Small intestine (tissue), 7 donors: ENCODE measurements at regions not wholly inside any gene's neighbourhood (a gene's known extent, or its start where the extent isn't known, plus 50 kb on each side); places are given as distances from the start of the nearest gene placed in this dataset.

Experiments used
- DNase-seq, 2 donors: peaks; one replicate each; pipeline versions ENCODE4 v3.0.0 to v3.0.0-alpha.2; 2013
- FAIRE-seq: peaks from 2 replicates; lab custom pipeline; 2012; peaks lifted over from hg19 to GRCh38; lab: Jason Lieb, UNC
- H3K27ac ChIP-seq, 3 donors: one replicate each; pipeline ENCODE4 v1.5.1; 2013; ENCODE audit warnings: low read length in 2 of 3, mild to moderate bottlenecking in 2 of 3, control low read depth in 1 of 3, inconsistent platforms in 1 of 3, low read depth in 1 of 3, moderate library complexity in 1 of 3
- H3K27me3 ChIP-seq, 3 donors: one replicate each; pipeline ENCODE4 v1.6.1; 2013; ENCODE audit warnings: low read length in 3 of 3, inconsistent platforms in 1 of 3; ENCODE audit not compliant: control insufficient read depth in 3 of 3, insufficient read depth in 3 of 3
- H3K36me3 ChIP-seq, 3 donors: one replicate each; pipeline ENCODE4 v1.6.1; 2013; ENCODE audit warnings: low read length in 3 of 3, inconsistent platforms in 1 of 3, low read depth in 1 of 3, mild to moderate bottlenecking in 1 of 3, moderate library complexity in 1 of 3; ENCODE audit not compliant: control insufficient read depth in 3 of 3, insufficient read depth in 2 of 3
- H3K4me1 ChIP-seq, 3 donors: one replicate each; pipeline ENCODE4 v1.6.1; 2013; ENCODE audit warnings: low read length in 2 of 3, inconsistent platforms in 1 of 3, low read depth in 1 of 3, mild to moderate bottlenecking in 1 of 3, moderate library complexity in 1 of 3; ENCODE audit not compliant: control insufficient read depth in 3 of 3, insufficient read depth in 2 of 3
- H3K4me3 ChIP-seq, 3 donors: one replicate each; pipeline ENCODE4 v1.5.1; 2013; ENCODE audit warnings: low read length in 3 of 3, control low read depth in 1 of 3, inconsistent platforms in 1 of 3, low read depth in 1 of 3, mild to moderate bottlenecking in 1 of 3, moderate library complexity in 1 of 3
- H3K9me3 ChIP-seq, 2 donors: one replicate each; pipeline ENCODE4 v1.6.1; 2013; ENCODE audit warnings: low read depth in 1 of 2, low read length in 1 of 2; ENCODE audit not compliant: control insufficient read depth in 2 of 2, insufficient read depth in 1 of 2
- WGBS, 3 donors: extraction: QIAGEN DNeasy Blood & Tissue Kit; methylation state at CpG; one replicate each; pipeline ENCODE4 v1.1.7; 2013; 5-methylcytosine and 5-hydroxymethylcytosine counted together
- donor health status: healthy with polysubstance abuse.
- donor health status: control.
- donor health status: control.
- donor health status: Bipolar disorder and iron deficiency.
- donor health status: healthy.

DNA sequence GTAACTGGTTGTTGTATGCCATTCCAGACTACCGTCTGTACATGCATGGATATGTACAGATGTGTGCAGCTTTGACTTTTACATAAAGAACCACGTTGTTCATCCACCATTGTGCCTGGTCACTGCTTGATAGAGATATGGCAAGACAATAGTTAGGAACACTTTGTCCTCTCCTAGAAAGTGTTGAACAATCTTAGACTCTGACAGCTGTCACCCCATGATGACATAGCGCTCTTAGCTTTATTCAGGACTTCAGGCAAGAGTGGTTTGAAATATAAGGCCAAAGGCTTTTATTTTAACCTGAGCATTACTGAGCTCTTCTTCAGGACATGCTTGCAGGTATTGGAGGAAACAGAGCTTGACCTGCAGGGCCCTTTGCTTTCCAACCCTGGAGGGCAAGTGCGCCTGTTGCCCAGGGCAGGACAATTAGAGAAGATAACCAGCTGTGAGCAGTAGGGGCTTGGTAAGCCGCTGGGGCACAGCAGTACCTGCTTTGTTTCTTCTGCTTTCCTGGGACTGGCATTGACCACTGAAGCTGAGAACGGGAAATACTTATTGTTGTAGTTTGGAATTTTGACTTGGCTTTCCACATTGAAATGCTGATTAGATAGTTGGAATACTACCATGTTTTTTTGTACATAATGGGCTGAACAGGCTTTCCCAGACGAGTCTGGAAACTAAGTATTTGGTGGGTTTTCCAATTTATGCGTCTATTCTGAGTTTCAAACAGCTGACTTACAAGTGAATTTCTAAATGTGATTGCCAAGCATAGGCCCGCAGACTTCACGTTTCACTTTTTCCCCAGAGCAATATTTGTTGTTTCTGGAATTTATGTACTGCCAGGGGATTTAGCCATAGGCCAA is 51.1 kb downstream of the GARRE1 start:
- DNase-seq (no peak), FAIRE-seq (no peak)
- Histone ChIP-seq H3K27ac (no peak overlapping the region), H3K4me3 (no peak overlapping the region), H3K4me1 (peaks cover 0 to 26% (median 7%) of the 10 kb centered on the region in 3 donors), H3K9me3 (no peaks in the 10 kb centered on the region), H3K27me3 (no peaks in the 10 kb centered on the region), H3K36me3 (peaks cover 0 to 35% (median 0%) of the 10 kb centered on the region in 3 donors)
- 71 to 74% (median 73%) methylated on average over 10 of the region's 10 CpGs for WGBS, 3 donors

DNA sequence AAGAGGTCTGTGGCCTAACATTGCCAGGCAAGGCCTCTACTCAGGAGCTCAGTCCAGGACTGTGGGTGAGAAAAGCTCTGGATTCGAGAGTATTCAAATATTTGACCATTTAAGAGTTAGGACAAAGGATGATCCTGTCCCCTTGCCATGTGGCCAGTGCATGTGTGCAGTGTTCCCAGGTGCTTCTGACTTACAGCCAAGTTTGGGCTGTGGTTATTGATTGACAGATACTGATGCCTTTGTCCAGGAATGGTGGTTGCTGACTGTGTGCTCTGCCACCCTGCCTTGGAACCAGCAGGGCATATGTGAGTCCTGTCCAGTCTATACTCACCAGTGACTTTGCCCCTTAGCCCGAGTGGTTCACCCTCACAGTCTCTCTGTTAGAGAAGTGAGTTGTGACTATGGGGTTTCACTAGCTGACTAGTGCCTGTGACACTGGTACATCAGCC is 51.9 kb downstream of the GARRE1 start:
- DNase-seq (peak; percentile 31 to 75), FAIRE-seq (no peak)
- Histone ChIP-seq H3K36me3 (peaks cover 0 to 31% (median 0%) of the 10 kb centered on the region in 3 donors), H3K4me3 (no peak overlapping the region), H3K4me1 (peaks cover 0 to 29% (median 7%) of the 10 kb centered on the region in 3 donors), H3K27ac (peak overlapping the region in 1 of 3 donors; percentile 15), H3K9me3 (no peaks in the 10 kb centered on the region), H3K27me3 (no peaks in the 10 kb centered on the region)
- WGBS, 3 donors = 9 to 53% (median 35%) methylated on average over 2 of the region's 2 CpGs

DNA sequence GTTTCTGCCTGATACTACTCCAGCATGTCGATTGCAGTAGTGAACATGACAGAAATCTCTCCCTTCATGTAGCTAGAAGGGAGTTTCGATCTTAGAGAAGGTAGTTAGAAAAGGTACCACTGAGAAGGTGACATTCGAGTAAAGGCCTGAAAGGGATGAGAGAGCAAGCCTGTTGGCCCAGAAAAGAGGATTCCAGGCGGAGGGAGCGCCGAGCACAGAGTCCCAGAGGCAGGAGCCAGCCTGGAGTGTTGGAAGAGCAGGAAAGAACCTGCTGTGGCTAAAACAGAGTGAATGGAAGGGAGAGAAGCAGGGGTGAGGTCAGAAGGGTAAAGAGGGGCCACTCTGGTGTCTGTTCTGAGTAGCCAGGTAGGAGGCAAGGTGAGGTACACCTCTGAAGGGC is 52.5 kb downstream of the GARRE1 start:
- WGBS, 3 donors = 73 to 86% (median 79%) methylated on average over 6 of the region's 6 CpGs
- Histone ChIP-seq H3K9me3 (no peaks in the 10 kb centered on the region), H3K27me3 (no peaks in the 10 kb centered on the region), H3K27ac (peak overlapping the region in 1 of 3 donors; percentile 14), H3K36me3 (peaks cover 0 to 30% (median 0%) of the 10 kb centered on the region in 3 donors), H3K4me3 (no peak overlapping the region), H3K4me1 (peaks cover 0 to 29% (median 7%) of the 10 kb centered on the region in 3 donors)
- DNase-seq (no peak), FAIRE-seq (no peak)

DNA sequence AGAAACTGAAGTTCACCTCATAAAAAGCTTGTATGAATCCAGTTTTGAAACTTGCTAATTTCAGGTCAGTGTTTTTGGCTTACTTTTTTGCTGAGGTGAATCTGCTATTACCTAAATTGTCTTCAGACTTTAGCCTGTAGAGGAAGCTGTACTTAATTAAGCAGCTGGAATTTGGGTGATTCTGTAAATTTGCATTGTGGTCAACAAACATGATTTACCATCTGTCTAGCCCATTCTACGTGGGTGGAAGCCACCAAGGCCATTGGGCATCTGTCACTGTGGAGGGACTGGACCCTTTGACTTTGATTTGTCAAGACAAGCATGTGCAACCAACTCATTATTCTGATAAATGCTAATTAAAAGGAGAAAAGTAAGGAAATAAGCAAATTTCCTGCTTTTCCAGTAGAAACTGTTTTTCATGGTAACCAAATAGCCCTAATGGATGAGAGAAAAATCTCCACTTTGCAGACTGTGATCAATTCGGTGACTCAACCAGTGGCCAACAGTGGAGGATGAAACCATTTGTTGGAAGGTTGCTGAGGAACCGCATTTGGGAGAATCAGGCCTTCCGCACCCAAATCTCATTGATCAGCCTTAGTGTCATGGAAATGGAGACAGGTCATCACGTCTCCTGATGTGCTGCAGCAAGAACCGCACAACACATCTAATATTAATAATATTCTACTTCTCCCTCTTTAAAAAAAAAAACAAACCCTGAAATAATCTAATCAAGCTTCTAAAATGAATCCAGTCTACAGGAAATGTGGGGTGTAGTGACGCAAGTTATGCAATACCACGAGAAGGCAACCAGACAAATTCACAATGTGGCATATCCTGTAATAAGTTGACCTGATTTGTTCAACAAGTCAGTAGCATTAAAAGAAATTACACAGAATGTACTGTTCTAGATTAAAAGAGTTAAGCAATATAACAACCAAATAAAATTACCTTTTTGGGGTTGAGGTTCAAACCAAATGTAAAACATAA is 54.3 kb downstream of the GARRE1 start:
- Histone ChIP-seq H3K9me3 (no peaks in the 10 kb centered on the region), H3K4me3 (no peak overlapping the region), H3K4me1 (peaks cover 2 to 29% (median 7%) of the 10 kb centered on the region in 3 donors), H3K27ac (peak overlapping the region in 1 of 3 donors; percentile 41), H3K36me3 (peaks cover 0 to 25% (median 0%) of the 10 kb centered on the region in 3 donors), H3K27me3 (no peaks in the 10 kb centered on the region)
- 79 to 85% (median 83%) methylated on average over 8 of the region's 8 CpGs for WGBS, 3 donors
- no peak for FAIRE-seq
- no peak for DNase-seq

DNA sequence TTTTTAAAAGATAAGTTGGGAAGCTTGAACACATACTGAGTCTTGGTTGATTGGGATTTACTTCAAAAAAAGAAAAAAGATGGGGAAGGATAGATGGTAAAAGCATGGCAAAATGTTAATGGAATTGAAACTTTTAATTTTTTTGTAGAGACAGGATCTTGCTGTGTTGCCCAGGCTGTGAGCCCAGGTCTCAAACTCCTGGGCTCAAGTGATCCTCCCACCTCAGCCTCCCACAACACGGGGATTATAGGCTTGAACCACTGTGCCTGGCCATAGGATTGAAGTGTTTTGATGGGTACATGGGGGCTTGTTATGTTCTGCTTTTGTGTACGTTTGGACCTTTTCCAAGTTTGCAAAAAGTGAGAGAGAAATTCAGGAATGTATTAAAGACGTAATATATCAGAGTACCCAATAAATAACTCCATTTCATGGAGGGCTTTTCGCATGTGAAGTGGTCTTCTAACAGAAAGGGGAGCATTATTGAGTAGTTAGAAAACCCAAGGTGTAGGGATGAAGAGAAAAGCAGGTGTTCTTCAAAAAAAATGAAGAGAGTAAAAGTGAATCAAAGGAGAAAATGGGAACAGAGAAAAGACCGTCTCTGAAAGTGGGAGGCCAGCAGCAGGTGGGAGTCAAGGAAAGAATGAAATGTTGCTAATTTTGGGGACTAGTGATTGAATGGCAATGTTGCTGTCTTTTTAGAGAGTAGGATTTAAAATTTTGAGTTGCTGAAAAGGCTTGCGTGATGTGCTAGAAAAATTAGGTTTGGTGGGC is 55.2 kb downstream of the GARRE1 start:
- H3K4me1 ChIP-seq = peaks cover 2 to 29% (median 7%) of the 10 kb centered on the region in 3 donors
- H3K27ac ChIP-seq = peak overlapping the region in 1 of 3 donors; percentile 32
- DNase-seq = no peak
- H3K36me3 ChIP-seq = peaks cover 0 to 22% (median 0%) of the 10 kb centered on the region in 3 donors
- H3K27me3 ChIP-seq = no peaks in the 10 kb centered on the region
- FAIRE-seq = no peak
- no peak overlapping the region for H3K4me3 ChIP-seq
- no peaks in the 10 kb centered on the region for H3K9me3 ChIP-seq
- WGBS, 3 donors = 92 to 96% (median 93%) methylated on average over 6 of the region's 6 CpGs

DNA sequence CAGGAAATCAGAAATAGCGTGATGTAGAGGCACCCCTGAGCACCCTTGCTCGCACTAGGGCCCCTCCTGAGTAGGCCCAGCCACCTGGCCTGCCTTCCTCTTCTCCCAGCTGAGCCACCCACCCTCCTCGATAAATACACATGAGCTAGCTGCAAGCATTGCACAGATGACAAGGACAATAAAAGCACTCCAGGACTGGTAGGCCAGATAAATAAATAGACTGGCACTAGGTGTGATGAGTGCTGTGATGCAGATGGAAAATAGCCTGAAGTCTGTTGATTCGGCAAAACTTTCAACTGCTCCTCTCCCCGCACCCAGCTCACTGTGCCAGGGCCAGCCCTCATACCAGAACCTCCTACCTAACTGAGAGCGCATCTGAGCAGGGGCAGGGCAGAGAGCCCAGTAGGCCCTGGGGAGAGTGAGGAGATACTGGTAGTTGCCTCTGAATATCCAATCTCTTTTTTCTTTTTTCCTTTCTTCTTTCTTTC is 54.5 kb upstream of the GPI start:
- FAIRE-seq = no peak
- H3K36me3 ChIP-seq = peaks cover 0 to 19% (median 0%) of the 10 kb centered on the region in 3 donors
- H3K9me3 ChIP-seq = no peaks in the 10 kb centered on the region
- H3K4me1 ChIP-seq = peaks cover 2 to 25% (median 5%) of the 10 kb centered on the region in 3 donors
- WGBS, 3 donors = 69 to 81% (median 77%) methylated on average over 6 of the region's 6 CpGs
- DNase-seq = peak; percentile 35
- no peak overlapping the region for H3K4me3 ChIP-seq
- no peaks in the 10 kb centered on the region for H3K27me3 ChIP-seq
- peak overlapping the region; percentile 12 to 54 (median 22) for H3K27ac ChIP-seq

DNA sequence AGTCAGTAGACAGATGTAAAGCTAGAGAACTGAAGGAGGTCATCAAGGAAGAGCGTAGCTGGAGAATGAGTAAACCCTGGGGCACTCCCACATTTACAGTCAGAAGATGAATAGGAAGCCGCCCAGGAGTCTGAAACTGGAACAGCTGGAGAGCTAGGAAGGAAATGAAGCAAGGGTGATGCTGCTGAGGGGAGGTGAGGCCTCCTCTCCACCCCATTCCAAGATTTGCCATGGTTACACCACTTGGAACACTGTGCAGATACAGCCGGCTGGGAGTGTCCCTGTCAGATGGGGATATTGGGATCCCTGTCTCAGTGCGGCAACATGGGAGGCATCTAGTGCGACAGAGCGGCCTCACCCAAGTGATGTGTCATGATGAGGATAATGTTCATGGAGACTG is 51.8 kb upstream of the GPI start:
- DNase-seq = peak; percentile 46 to 72
- WGBS, 3 donors = 69 to 72% (median 71%) methylated on average over 6 of the region's 6 CpGs
- H3K27ac ChIP-seq = peak overlapping the region in 2 of 3 donors; percentile 13 to 25

More for the DNA sequence above, 51.8 kb upstream of the GPI start:
- H3K27me3 ChIP-seq = no peaks in the 10 kb centered on the region
- no peaks in the 10 kb centered on the region for H3K9me3 ChIP-seq
- H3K36me3 ChIP-seq = peaks cover 0 to 9% (median 0%) of the 10 kb centered on the region in 3 donors
- H3K4me3 ChIP-seq = no peak overlapping the region
- H3K4me1 ChIP-seq = peaks cover 2 to 29% (median 5%) of the 10 kb centered on the region in 3 donors
- no peak for FAIRE-seq
